ENCODE measurements at regions not wholly inside any gene's neighbourhood (a gene's known extent, or its start where the extent isn't known, plus 50 kb on each side); places are given as distances from the start of the nearest gene placed in this dataset.

DNA sequence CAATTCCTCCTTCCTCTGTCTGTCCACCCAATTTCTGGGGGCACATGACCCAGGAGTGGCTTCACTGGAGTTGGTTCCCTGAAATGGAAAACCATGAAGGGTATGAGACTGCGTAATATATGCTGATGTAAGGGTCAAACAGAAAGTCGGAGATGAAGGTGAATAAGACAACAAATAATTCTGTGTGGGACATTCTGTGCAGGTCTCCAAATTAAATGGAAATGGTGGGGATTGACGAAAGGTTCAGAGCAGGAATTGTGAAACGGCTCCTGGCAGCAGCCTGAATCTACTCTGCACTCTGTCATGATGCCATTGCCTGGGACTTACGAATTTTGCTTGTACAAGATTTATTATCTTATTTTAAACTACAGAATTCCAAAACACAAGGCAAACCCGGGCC is 174.8 kb upstream of the RORA start:
- TF ChIP-seq, protein P1, sequence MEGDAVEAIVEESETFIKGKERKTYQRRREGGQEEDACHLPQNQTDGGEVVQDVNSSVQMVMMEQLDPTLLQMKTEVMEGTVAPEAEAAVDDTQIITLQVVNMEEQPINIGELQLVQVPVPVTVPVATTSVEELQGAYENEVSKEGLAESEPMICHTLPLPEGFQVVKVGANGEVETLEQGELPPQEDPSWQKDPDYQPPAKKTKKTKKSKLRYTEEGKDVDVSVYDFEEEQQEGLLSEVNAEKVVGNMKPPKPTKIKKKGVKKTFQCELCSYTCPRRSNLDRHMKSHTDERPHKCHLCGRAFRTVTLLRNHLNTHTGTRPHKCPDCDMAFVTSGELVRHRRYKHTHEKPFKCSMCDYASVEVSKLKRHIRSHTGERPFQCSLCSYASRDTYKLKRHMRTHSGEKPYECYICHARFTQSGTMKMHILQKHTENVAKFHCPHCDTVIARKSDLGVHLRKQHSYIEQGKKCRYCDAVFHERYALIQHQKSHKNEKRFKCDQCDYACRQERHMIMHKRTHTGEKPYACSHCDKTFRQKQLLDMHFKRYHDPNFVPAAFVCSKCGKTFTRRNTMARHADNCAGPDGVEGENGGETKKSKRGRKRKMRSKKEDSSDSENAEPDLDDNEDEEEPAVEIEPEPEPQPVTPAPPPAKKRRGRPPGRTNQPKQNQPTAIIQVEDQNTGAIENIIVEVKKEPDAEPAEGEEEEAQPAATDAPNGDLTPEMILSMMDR (IDR thresholded peaks at IDR 0.05; ENCODE audit: extremely low read depth in 1 of 2, insufficient read depth in 1 of 2, low read depth in 1 of 2, low read length in 2 of 2) = no peak
- TF ChIP-seq EZH2 (IDR thresholded peaks at IDR 0.05; ENCODE audit: borderline replicate concordance, low read depth, low read length, severe bottlenecking) (no peak), FOS (IDR thresholded peaks at IDR 0.05; ENCODE audit: borderline replicate concordance, insufficient read depth, low read length) (no peak), POLR2AphosphoS5 (IDR thresholded peaks at IDR 0.05; ENCODE audit: insufficient read depth, low read depth, low read length) (no peak)
- TF ChIP-seq, protein P2, sequence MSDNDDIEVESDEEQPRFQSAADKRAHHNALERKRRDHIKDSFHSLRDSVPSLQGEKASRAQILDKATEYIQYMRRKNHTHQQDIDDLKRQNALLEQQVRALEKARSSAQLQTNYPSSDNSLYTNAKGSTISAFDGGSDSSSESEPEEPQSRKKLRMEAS (IDR thresholded peaks at IDR 0.05; ENCODE audit: insufficient read depth, insufficient read length) = no peak
